AG09319 (cell line): ENCODE measurements at regions not wholly inside any gene's neighbourhood (a gene's known extent, or its start where the extent isn't known, plus 50 kb on each side); places are given as distances from the start of the nearest gene placed in this dataset.

Source experiments
- DNase-seq: peaks from one replicate; pipeline ENCODE4 v3.0.0-alpha.2; 2010; ENCODE audit warnings: low read depth; ENCODE audit errors: extremely low read depth
- CTCF ChIP-seq: IDR thresholded peaks from 2 replicates; pipeline ENCODE4 v1.5.1; 2011; ENCODE audit warnings: low read depth, mild to moderate bottlenecking, inconsistent platforms, low read length, moderate library complexity

- no peak for DNase-seq
- TF ChIP-seq CTCF: no peak
Observed at GRCh38 chr5:27814286-27814685, 775.9 kb upstream of the CDH9 start.

GRCh38 chr5:27810458-27810857, 772.1 kb upstream of the CDH9 start:
- DNase-seq: no peak
- TF ChIP-seq CTCF: no peak

- DNase-seq: no peak
- TF ChIP-seq CTCF: no peak
Observed at GRCh38 chr5:27797220-27797619, 758.8 kb upstream of the CDH9 start.

- no peak for DNase-seq
- no peak for TF ChIP-seq CTCF
Observed at GRCh38 chr5:27788184-27788583, 749.8 kb upstream of the CDH9 start.

- no peak for TF ChIP-seq CTCF
Observed at GRCh38 chr5:27784317-27784716, 745.9 kb upstream of the CDH9 start.

GRCh38 chr5:27778121-27778520, 739.7 kb upstream of the CDH9 start:
- no peak for DNase-seq
- TF ChIP-seq CTCF: no peak

More at GRCh38 chr5:27784317-27784716, 745.9 kb upstream of the CDH9 start:
- DNase-seq: no peak

GRCh38 chr5:27773636-27774035, 735.2 kb upstream of the CDH9 start:
- no peak for DNase-seq
- TF ChIP-seq CTCF: no peak
